Liver (tissue), 3 donors: ENCODE measurements at regions not wholly inside any gene's neighbourhood (a gene's known extent, or its start where the extent isn't known, plus 50 kb on each side); places are given as distances from the start of the nearest gene placed in this dataset.

Source experiments
- ATF3 ChIP-seq: IDR thresholded peaks from 2 replicates; pipeline ENCODE4 v1.6.1; 2016; ENCODE audit warnings: antibody characterized with exemption
- CTCF ChIP-seq: fragments of 150-350 bp; IDR thresholded peaks from 2 replicates; pipeline ENCODE4 v1.5.1; 2017; ENCODE audit warnings: improper control_type of control experiment, low read depth, low read length; ENCODE audit not compliant: missing input control
- FOXA1 ChIP-seq: IDR thresholded peaks from 2 replicates; pipeline ENCODE4 v1.6.1; 2016; ENCODE audit warnings: antibody characterized with exemption
- HNF4A ChIP-seq, 2 donors: conservative IDR thresholded peaks; 2 replicates each; pipeline ENCODE4 v1.6.1; 2016; ENCODE audit warnings: antibody characterized with exemption in 2 of 2, mild to moderate bottlenecking in 2 of 2
- JUND ChIP-seq, 2 donors: IDR thresholded peaks; 2 replicates each; pipeline ENCODE4 v1.6.1; 2016; ENCODE audit warnings: antibody characterized with exemption in 2 of 2
- MAX ChIP-seq: IDR thresholded peaks from 2 replicates; pipeline ENCODE4 v1.6.1; 2016; ENCODE audit warnings: antibody characterized with exemption
- RAD21 ChIP-seq, 2 donors: IDR thresholded peaks; 2 replicates each; pipeline ENCODE4 v1.6.1; 2016; ENCODE audit warnings: antibody characterized with exemption in 2 of 2, mild to moderate bottlenecking in 2 of 2
- REST ChIP-seq: IDR thresholded peaks from 2 replicates; pipeline ENCODE4 v1.6.1; 2016; ENCODE audit warnings: antibody characterized with exemption, mild to moderate bottlenecking
- ZBTB33 ChIP-seq: IDR thresholded peaks from 2 replicates; pipeline ENCODE4 v1.6.1; 2016; ENCODE audit warnings: antibody characterized with exemption
- donor health status: healthy.
- donor health status: healthy.

GRCh38 chr5:18987101-18987500 is 1000.9 kb downstream of the CDH18 start:
- no peak for TF ChIP-seq CTCF
- no peak for TF ChIP-seq HNF4A (conservative IDR thresholded peaks at IDR 0.05)
- no peak for TF ChIP-seq ZBTB33
- TF ChIP-seq MAX: no peak
- TF ChIP-seq RAD21 (IDR thresholded peaks at IDR 0.05): no peak
- TF ChIP-seq REST: no peak
- no peak for TF ChIP-seq ATF3
- TF ChIP-seq FOXA1: no peak
- no peak for TF ChIP-seq JUND (IDR thresholded peaks at IDR 0.05)
